GM19043 (cell line): ENCODE measurements at regions not wholly inside any gene's neighbourhood (a gene's known extent, or its start where the extent isn't known, plus 50 kb on each side); places are given as distances from the start of the nearest gene placed in this dataset.

Source experiments
- ATAC-seq: cut with Tn5 transposase; IDR thresholded peaks from one replicate; pipeline ENCODE4 v1.9.1; 2021; ENCODE audit warnings: low read depth; ENCODE audit not compliant: unreplicated experiment

DNA sequence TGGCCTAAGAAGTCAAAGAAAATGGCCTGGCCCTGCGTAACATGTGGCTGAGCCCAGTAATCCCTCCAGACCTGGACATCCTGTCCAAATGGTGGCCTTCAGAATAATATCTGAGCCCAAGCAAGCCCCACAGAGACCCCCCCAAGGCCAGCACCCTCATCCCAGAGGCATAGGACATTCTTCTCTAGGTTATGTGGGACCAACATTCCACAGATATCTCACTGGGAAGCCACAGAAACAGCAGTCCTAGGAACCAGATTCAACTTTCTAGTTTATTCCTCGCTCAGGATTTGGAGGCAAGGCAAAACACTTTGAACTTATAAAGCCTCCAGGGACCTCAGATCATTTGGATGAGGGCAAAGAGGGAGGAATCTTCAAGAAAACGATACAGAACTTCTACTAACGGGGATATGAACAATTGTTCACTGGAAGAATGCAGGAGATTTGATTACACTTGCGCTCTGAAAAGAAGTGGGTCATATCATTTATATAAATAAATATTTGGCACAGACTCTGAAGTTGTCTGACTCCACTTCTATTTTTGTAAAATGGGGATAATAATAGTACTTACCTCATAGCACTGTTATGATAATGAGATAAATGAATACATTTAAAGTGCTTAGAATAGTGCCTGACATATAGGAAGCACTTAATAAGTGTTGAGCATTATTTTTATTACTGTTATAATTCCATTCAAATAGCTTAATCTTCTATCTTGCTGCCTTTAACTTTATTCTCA lies 171.5 kb downstream of the NUAK1 start:
- no peak for ATAC-seq

DNA sequence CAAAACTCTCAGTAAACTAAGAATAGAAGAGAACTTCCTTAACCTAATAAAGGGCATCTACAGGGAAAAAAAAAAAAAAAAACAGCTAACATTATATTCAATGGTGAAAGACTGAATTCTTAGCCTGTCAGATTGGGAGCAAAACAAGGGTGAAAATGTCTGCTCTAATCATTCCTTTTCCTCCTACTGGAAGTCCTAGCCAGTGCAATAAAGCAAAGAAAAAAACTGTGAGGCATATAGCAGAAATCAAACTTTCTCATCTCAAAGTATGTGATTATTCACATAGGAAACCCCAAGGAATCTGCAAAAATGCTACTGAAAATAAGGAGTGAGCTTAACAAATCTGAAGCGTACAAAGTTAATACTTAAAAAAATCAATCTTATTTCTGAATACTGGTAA lies 170.7 kb downstream of the NUAK1 start:
- ATAC-seq: no peak

DNA sequence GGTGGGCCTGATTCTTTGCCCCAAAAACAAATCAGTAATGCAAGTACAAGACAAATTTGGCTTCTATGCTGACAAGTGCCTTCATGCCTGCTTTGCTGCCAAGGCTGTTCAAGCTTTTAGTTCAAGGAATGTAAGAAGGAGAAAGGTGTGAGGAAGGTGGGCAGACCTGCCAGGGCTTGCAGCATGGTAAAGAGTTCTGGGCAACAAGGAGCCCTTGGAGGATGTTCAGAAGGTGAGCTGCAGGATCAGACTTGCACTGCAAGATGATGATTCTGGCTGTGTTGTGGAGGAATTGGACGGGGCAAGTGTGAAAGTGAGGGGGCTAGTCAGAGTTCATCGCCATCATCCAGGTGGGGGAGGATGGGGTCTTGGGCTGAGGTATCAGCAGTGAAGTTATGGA lies 167.9 kb downstream of the NUAK1 start:
- no peak for ATAC-seq

DNA sequence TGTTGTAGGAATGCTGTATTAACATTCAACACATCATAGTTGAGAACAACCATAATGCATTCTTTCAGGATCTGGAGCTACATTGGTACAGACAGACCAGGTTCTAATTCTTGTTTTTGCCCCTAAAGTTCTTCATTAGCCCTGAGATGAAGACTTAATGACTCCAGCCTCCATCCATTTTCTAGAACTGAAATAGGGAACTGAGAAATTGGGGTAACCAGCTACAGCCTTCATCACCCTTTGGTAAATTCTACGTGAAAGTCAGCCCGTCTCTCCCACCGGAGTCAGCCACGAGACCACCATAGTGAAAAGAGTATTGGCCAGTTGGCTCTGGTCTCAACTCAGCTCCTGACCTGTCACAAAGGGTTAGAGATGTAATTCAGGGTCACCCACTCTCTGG lies 164.0 kb downstream of the NUAK1 start:
- ATAC-seq: no peak

DNA sequence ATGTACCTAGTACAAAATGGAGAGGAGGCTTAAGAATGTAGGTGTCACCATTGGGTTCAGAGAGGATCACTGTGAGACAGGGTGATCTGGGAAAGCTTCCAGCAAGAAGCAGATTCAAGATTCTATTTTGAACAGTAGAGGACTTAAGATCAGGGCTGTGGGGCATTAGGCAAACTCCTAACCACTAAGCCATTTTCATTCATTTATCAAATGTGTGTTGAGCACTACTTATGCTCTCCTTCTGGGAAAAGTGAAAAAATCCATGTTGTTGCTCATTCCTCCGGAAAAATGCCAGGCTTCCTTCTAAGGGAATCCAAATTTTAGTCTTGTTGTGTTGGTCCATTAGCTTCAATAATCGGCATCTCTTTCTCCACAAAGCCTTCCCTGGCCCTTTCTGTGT lies 163.4 kb downstream of the NUAK1 start:
- ATAC-seq: no peak

DNA sequence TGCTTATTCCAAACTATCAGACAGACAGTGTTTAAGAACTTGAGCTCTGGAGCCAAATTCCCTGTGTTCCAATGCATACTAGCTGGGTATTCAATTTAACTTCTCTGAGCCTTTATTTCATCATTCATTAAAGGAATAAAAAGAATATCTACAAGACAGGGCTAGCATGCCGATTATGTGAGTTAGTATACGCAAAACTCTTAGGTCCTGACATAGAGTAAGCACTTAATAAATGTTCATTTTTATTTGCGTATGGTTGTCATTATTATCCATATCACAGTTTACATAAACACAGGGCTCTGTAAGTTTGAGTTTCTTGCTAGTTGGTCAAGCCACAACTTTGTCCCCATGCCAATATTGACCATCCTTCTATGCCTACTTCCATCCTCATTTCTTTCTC lies 161.5 kb downstream of the NUAK1 start:
- ATAC-seq: no peak

DNA sequence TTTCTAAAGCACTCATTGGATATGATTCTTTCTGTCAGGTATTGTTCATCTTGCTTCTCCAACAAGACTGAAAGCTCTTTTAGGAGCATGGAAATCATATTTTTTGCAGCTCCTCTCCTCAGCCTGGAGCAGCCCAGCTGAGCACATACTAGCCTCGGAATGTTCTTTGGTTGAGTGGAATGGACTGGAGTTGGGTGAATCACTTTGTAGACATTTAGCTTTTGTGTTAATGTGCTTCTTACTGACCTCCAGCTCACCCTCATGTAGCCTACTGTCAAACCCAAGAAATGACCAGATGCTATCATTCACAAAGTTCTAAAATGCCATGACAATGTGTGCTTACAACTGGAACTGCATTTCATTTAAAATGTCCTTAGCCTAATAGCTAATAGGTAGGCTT lies 161.1 kb downstream of the NUAK1 start:
- no peak for ATAC-seq

DNA sequence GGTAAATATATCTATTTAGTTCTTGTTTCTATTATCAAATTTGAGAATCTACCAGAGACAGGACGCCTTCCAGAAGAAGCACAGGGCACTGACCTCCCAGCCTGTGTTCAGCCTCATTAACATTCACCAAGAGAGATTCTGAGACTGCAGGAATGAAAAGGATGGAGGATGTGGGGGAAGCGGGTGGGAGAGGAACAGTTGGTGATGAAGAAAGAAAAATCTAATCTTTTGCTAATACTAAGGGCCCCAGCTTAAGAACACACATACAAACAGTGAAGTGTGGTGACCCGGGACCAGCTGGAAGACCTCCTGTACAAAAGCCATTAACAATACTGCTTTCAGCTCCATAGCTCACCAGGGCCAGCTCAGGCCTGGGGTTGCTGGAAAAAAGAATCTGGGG lies 160.5 kb downstream of the NUAK1 start:
- ATAC-seq: no peak

DNA sequence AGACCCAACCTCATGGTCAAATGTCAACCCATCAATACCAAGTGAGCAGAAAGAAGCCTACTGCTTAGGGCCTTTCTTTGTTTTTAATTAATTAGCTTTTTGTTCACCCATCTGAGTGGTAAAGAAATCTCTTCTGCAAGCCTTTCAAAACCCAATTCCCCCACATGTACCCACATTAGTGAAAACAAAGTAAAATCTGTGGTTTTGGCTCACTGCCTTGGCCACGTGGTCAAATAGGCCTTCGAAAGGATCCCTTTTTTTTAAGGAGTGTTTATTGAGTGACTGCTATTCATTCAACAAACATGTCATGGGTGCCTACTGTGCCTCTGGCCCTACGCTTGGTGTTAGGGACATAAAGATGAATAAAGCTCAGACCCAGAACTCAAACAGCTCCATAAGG lies 160.1 kb downstream of the NUAK1 start:
- no peak for ATAC-seq

DNA sequence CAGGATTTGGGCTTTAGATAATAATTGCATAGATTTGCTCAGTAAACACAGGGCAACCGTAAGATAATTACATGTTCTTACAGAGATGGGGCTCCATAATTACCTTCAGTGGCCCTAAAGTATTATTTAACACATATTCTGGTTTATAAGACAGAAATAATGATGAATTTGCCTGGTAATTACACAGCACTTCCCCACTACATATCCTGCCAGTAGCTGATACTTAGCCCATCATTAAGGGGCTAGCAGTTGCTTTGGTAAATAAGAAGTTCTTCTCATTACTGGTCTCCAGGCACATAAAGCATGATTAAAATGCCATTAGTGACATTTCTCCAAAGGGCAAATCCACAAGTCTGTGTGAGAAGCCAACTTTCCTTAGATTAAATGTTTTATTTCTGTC lies 158.7 kb downstream of the NUAK1 start:
- ATAC-seq: no peak

DNA sequence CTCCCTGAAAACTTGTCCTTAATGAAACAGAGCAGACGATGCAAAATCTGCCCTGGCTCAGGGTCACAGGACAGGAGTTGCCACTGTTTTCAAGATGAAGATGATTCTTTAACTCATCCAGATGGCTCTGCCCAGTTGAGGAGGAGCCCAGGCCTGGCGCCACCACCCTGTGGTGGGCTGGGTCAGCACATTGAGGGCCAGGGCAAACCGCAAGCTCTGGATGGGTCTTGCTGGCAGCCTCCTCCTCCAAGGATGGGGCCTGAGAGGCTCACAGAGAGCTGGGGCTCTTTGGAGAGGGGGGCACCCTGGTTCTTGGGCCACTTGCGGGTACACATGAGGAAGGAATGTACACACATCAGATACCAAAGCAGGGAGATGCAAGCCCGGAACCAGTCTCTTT lies 158.2 kb downstream of the NUAK1 start:
- no peak for ATAC-seq

DNA sequence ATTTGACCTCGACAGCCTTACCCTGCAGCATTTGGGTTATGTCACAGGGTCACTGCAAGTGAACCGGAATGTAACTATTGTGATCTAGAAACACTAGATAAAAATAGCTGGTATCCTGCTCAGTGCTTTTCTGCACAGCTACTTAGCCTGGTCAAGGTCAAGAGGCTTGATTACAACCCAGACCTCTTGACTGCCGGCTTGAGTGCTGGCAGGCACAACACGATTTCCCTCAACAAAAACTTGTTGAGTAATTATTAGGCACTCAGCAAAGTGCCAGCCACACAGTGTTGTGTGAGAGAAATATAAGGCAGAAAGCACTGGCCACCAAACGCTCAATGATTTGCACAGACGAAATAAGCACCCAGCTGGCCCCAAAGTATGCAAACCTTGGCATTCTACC lies 156.7 kb downstream of the NUAK1 start:
- no peak for ATAC-seq

DNA sequence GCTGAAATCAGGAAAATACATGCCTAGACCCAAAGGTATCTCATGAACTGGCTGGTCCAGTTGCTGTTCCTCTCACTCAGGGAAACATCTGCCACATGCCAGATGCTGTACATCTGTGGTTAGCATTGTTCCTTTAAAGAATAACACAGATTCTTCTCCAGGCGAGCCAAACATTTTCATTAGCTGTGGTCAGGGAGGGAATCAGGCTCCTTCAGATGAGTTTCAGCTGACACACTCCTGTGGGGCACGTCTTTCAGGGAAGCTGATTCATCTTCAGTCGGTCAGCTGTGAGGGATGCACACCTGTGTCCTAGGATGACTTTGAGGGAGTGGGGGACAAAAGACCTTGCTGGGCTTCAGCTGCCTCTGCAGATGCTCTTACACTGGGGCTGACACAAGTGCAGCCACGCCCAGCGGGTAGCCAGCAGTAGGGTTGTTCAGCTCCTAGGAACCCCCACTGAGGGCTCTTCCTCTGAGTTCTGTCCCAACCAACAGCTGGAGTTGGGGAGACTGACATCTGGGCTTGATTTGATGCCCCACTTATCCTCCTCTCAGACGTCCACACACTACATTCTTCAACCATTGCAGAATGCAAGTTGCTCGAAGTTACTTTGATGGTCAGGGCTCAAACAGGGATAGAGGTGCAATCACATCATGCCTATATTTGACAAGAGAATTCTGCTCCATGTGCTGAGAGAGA lies 155.0 kb downstream of the NUAK1 start:
- ATAC-seq: no peak

DNA sequence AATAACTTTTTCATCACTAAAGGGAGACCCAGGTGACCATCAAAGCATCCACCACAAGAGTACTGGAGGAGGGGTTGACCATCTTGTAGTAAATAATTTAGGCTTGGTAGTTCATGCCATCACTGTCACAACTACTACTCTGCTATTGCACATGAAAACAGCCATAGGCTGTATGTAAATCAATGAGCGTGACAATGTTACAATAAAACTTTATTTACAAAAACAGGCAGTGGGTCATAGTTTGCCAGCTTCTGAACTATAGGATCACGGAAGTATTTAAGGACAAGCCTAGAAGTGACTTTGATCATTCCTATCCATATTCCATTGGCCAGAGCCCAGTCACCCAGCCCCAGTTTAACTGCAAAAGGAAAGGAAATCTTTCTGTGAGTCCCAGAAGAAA lies 153.4 kb downstream of the NUAK1 start:
- ATAC-seq: no peak

DNA sequence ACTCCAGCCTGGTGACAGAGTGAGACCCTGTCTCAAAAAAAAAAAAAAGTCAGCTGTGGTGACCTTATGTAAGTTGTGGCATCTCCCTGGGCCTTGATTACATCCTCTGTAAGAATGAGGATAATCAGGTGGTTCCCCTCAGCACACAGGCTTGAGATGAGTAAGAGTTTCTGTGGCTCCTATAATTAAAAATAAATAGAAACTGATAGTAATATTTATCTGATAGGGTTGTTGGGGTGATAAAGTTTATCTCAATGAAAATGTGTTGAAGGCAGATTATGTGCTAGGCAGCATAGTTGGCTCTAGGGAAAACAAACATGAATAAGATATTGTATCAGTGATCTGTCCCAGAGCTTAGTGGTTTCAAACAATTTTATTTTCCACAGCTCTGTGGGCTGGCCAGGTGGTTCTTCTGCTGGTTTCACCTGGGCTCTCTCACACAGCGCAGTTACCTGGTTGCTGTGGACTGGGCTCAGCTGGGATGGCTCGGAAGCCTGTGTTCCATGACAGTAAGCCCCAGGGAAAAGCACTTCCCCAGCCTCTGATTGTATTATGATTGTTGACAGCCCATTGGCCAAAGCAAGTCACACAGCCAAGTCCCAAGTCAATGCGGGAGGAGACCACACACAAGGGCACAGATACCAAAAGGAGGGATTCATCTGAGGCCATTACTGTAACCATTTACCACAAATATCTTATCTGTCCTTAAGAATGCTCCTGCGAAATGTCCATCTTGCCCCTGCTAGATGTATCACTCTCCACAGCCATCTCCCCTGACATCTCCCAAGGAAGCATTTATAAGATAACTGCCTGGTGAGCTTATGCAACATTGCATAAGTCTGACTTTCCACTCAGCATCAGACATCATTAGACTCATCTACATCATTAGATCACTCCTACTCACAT lies 151.7 kb downstream of the NUAK1 start:
- ATAC-seq: no peak

DNA sequence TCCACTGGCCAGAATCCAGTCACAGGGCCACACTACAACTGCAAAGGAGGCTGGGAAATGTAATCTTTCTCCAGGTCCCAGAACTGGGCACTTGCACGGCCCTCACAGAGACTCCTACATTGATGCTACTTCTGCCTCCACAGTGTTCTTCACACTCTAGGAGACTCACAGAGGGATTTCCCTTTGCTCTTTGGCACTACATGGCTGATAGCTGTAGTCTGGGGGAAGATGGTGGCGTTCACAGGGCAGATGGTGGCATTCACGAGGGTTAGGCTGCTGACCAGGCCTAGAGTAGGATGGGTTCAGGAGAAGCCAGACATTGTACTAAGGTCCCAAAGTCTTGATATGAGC lies 151.1 kb downstream of the NUAK1 start:
- ATAC-seq: no peak

DNA sequence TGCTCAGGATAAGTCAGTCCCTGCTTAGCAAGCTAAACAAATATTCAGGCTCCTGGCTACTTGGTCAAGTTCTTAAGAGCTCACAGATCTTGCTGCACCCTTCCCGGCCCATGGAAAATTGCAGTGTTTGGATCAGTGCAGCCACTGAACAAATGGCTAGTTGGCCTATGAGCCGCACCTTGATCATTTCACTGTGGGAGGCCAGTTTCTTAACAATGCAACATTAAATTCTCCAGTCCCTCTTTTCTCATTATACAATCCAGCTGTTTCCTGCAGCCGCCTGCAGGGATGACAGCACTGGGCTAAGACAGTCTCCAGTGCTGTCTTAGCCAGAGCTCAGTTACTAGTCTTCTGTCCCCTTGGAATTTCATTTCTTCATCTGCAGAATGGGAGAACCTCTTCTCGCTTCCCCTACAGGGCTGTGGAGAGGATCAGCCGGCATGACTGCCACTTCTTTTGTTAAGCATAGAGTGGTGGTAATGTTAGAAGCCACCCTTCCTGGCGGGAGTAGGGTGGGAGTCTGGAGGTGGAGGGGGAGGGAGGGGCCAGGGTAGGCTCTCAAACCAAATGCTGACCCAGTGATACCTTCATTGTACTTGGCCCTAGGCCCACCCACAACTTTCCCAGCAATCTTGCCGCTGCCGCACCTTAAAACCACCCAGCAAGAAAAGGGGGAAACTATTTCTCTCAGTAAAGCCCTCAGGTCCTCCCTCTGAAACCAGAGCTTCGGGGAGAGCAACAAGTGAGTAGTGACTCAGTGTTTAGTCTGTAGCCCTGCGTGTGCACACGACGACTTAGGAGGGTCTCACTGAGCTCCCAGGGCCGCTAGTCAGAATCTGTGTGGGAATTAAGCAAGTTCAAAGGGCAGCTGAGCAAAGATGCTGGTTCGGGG lies 145.7 kb downstream of the NUAK1 start:
- ATAC-seq: no peak

DNA sequence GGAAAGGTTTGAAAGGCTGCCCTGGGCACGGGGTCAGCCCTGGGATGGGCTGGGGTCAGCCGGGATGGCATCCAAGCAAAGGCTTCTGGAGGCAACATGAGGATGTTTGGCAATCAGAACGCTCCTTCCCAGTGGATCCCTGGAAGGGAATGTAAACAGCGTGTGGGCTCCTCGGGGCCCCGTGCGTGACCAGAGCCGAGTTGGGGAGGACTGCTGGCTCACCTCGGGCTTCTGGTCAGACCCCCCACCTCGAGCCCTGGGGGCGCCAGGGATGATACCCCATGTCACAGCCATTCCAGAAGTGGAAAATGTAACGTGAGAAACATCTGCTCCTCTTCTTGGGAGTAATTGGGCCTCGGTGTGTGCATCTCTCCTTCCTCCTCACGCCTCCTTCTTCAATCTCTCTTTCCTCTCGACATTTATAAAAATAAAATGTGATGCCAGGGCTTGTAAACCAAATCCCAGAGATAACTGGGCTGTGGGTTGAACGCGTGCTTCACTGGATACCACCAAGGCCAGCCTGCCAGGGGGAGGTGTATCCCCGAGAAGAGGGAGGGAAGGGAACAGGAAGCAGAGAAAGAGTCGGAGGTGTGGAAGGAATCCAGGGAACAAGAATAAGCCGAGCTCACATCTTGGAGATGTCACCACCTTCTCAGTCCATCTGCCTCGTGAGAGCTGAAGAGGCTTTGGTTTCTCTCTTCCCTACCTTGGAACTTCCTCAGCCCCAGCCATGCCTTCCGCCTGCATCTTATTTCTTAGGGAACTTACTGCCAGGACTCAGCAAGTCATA lies 144.8 kb downstream of the NUAK1 start:
- no peak for ATAC-seq

DNA sequence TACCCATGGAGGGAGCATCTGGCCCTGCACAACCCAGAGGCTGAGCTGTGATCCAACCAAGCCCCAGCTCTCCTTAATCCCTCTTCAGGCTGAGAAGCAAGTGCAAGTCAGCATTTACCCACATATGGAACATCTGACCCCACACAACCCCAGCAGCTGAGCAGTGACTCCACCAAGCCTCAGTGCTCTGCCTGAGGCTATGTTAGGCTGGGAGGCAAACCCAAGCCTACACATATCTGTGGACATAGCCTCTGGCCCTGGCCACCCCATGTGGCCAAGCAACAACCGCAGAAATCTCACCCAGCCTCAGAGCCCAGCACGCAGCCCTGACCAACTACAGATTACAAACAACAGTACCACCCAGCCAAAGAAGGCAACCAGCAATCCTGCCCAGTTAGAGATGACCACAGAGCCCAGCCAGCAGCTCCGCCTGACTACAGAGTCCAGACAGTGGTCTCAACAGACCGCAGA lies 142.8 kb downstream of the NUAK1 start:
- ATAC-seq: no peak

DNA sequence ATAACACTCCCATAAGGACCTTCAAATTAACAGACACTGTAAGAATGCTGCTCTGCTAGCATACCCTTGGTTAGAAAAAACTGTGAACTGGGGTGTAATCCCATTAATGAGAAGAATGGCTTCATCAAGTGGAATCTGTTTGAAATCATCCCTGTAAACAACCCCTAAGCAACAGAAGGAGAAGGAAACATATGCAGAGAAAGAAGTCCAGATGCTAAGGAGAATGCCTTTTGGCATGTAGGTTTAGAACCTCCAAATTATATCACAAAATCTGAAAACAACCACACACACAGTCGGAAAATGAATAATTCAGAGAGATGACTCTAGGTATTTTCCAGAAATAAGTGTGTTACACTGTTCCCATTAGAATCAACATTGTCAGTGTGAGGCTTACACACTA lies 140.2 kb downstream of the NUAK1 start:
- no peak for ATAC-seq
